Kidney epithelial cell (primary cell): ENCODE measurements at regions not wholly inside any gene's neighbourhood (a gene's known extent, or its start where the extent isn't known, plus 50 kb on each side); places are given as distances from the start of the nearest gene placed in this dataset.

Experiments used
- DNase-seq: peaks from one replicate; pipeline ENCODE4 v3.0.0-alpha.2; 2010; ENCODE audit warnings: low read depth
- H3K27me3 ChIP-seq: 2 replicates; pipeline ENCODE4 v1.6.0; 2011; ENCODE audit warnings: low read length; ENCODE audit not compliant: control insufficient read depth, insufficient read depth
- H3K36me3 ChIP-seq: 2 replicates; pipeline ENCODE4 v1.5.1; 2011; ENCODE audit warnings: low read length; ENCODE audit not compliant: control insufficient read depth, insufficient read depth
- H3K4me3 ChIP-seq: 2 replicates; pipeline ENCODE4 v1.5.1; 2011; ENCODE audit warnings: low read depth, mild to moderate bottlenecking, control low read depth, low read length
- TF ChIP-seq, protein P1 (sequence below): IDR thresholded peaks from 2 replicates; pipeline ENCODE4 v1.5.1; 2011; ENCODE audit warnings: mild to moderate bottlenecking, moderate library complexity, low read length, control low read depth, inconsistent platforms; ENCODE audit not compliant: insufficient read depth, poor library complexity, severe bottlenecking

DNA sequence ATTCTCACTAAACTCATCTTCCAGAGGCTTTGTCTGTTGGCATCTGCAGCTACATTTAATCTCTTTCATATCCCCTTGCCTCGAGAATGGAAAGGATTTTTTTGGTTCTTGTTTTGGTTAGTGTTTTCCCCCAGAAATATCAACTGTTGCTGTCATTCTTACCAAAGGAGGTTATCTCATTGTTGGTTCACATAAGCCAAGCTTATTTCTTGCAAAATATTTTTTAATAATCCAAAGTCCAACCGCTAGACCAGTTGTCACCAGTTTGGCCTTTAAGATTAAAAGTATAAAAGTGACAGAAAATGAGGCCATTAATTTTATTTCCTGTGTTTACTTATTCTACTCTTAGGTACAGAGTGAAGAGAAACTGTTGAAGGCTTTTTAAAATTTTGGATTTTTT, 66.5 kb upstream of the PROX1 start:
- no peaks in the 10 kb centered on the region for H3K27me3 ChIP-seq
- DNase-seq: no peak
- no peaks in the 10 kb centered on the region for H3K36me3 ChIP-seq
- TF ChIP-seq, protein P1, sequence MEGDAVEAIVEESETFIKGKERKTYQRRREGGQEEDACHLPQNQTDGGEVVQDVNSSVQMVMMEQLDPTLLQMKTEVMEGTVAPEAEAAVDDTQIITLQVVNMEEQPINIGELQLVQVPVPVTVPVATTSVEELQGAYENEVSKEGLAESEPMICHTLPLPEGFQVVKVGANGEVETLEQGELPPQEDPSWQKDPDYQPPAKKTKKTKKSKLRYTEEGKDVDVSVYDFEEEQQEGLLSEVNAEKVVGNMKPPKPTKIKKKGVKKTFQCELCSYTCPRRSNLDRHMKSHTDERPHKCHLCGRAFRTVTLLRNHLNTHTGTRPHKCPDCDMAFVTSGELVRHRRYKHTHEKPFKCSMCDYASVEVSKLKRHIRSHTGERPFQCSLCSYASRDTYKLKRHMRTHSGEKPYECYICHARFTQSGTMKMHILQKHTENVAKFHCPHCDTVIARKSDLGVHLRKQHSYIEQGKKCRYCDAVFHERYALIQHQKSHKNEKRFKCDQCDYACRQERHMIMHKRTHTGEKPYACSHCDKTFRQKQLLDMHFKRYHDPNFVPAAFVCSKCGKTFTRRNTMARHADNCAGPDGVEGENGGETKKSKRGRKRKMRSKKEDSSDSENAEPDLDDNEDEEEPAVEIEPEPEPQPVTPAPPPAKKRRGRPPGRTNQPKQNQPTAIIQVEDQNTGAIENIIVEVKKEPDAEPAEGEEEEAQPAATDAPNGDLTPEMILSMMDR: no peak
- H3K4me3 ChIP-seq: no peak overlapping the region

DNA sequence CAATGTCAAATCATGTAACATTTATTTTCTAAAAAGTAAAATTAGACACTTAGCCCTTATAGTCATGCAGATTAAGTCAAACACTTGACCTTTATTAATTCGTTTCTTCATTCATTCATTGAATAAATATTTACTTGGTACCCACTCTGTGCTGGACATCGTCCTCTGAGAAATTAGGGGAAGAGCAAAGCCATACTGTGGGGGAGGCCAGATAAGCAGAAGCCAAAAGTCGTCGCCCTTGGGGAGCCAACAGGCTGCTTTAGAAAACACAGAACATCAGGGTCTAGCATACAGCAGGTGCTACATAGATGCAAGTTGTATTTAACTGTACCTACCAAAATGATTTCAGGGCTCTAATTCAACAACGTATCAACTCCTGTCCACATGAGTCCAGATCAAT, 66.1 kb upstream of the PROX1 start:
- no peaks in the 10 kb centered on the region for H3K36me3 ChIP-seq
- DNase-seq: no peak
- H3K27me3 ChIP-seq: no peaks in the 10 kb centered on the region
- TF ChIP-seq, protein P1: no peak
- no peak overlapping the region for H3K4me3 ChIP-seq

DNA sequence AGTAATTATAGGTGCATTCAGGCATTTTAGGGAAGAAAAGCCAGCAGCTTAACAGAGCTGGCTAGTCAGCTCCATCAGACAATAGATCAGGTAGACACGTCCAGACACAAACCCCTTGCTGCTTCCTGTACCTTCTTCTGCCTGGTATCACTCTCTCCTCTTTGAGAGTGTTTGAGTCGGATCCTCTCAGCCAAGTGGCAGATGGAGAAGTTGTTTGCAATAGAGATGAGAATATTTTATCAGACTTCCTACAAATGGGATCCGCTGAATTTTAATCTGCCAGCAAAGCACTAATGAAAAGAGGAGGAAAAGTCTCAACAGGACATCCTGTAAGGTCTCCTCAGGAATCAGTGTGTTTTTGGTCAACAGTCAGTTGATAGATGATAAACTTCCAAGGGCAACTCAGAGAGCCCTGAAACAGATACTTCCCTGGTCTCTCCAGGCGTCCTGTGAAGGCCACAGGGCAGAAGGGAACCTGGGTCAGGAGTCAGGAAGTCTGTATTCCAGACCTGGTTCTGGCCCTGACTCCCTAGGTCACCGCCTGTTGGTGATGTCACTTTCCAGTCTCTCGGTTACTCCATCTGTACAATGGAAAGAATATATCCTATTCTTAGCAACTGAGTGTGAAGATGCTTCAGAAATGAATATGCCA, 62.1 kb upstream of the PROX1 start:
- DNase-seq: no peak
- TF ChIP-seq, protein P1: no peak
- no peaks in the 10 kb centered on the region for H3K27me3 ChIP-seq
- H3K4me3 ChIP-seq: no peak overlapping the region
- H3K36me3 ChIP-seq: no peaks in the 10 kb centered on the region

DNA sequence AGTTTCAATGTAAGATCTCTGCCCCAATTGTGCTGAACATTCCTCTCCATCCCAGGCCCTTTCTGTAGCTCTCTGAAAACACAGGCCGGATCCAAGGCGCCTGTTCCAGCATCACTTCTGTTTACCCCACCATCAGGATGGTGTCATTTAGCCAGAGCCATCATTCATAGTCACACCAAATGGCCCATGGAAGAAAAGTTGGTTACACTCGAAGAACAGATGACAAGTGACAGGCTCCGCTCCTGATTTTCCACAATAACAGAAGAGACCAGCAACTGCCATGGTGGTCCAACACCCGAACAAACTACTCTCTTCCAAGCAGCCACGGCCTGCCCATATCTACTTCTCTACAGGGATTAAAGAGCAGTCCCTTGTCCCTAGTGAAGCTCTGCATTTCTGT, 59.9 kb upstream of the PROX1 start:
- no peaks in the 10 kb centered on the region for H3K36me3 ChIP-seq
- TF ChIP-seq, protein P1: no peak
- no peak for DNase-seq
- H3K4me3 ChIP-seq: no peak overlapping the region
- peaks cover 3% of the 10 kb centered on the region for H3K27me3 ChIP-seq

DNA sequence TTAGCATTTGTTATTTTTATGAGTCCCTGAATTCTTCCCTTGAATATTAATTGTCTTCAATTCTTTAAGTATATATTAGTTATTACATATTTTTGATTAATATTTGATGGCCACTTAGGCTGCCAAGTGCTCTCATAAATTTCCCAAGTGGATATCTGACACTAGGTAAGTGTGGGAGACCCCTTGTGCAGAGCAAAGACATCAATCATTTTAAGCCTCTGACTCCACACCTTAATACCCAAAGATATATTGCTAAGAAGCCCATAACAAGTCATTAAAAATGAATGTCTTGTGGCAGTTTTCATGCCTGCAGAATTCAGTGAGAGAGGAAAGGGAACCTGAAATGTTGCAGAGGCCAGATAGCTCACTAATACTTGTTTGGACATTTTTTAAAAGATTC, 58.4 kb upstream of the PROX1 start:
- TF ChIP-seq, protein P1: no peak
- H3K36me3 ChIP-seq: no peaks in the 10 kb centered on the region
- DNase-seq: no peak
- H3K4me3 ChIP-seq: no peak overlapping the region
- peaks cover 3% of the 10 kb centered on the region for H3K27me3 ChIP-seq

DNA sequence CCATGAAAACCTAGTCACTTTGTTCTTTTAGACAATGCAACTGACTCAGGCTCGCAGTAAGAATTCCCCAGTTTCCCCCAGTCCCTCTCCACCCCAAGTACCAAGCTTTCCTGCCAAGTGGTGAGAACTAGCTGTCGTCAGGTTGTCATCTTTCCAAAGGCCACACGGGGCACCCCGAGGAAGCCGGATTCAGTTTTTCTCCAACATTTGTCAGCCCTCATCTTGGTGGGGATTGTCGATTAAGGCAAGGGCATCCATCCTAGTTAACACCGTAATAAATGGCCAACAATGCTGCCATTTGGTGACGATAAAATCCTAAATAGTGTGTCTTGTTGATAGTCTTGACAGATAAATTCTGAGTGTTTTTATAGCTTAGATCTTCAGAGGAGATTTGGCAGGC, 55.9 kb upstream of the PROX1 start:
- DNase-seq: no peak
- H3K27me3 ChIP-seq: peaks cover 3% of the 10 kb centered on the region
- no peaks in the 10 kb centered on the region for H3K36me3 ChIP-seq
- TF ChIP-seq, protein P1: no peak
- H3K4me3 ChIP-seq: no peak overlapping the region
